ENCODE measurements at regions not wholly inside any gene's neighbourhood (a gene's known extent, or its start where the extent isn't known, plus 50 kb on each side); places are given as distances from the start of the nearest gene placed in this dataset.

DNA sequence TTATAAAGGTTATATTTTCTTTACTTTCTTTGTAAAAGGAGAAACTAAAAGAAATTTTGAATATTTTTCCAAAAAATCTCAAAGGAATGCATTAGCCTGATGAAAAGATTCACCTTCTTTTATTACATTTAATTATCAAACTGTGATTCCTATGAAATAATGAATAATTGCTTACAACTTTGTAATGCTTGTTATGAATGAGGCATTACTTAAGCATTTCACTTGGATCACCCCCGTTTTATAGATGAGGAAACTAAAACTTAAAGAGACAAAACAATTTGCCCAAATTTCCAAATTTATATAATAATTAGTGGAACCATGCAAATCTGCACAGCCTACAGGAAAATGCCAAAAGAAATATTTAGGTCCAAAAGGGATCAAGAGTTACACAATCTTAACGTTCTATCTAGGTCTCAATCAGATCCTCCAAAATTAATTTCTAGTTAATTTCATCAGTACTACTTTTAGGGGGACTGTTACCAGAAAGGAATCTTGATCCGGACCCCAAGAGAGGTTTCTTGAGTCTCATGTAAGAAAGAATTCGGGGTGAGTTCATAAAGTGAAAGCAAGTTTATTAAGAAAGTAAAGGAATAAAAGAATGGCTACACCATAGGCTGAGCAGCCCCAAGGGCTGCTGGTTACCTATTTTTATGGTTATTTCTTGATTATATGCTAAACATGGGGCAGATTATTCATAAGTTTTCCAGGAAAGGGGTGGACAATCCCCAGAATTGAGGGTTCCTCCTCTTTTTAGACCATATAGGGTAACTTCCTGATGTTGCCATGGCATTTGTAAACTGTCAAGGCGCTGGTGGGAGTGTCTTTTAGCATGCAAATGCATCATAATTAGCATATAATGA is 288.0 kb downstream of the ADGB start:
- DNase-seq (ENCODE audit: low spot score) = no peak

DNA sequence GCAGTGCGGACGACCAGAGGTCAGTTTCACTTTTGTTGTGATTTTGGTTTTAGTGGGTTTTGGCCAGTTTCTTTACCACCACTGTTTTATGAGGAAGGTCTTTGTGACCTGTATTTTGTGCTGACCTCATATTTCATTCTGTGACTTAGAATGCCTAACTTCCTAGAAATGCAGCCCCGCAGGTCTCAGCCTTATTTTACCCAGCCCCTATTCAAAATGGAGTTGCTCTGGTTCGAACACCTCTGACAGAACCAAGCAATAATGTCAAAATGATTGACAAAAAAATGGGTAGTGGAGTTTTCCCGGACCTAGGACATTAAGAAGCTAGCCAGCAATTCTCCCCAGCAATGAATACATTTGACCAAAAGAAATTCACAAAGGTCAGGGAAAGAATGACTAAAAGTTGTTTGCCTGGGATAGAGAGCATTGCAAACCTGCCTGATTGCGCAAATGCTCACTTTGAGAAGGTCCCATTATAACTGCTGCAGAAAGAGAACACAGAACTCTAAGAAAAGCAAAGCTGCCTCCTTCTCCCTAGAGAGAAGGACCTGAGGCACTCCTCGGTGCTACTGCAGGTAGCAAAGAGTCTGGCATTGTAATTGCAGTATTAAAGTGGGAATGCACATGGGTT is 288.8 kb downstream of the ADGB start:
- DNase-seq (ENCODE audit: low spot score) = no peak

DNA sequence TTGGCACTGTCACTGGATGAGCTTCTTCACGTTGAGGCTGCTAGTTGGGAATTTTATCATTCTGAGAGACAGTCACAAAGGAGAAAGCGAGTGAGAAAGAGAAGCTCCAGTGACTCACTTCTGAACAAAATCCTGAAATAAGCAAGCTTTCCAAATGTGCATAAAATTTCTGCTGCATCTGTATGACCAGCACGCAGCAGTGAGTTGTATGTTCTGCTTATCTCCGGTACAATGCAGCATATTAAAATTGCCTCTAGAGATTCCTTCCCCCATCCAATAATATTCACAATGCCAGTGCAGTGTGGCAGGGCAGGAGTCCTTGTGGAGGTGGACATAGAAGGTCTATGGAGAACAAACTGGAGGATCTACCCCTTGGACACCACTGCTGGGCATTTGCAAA is 290.5 kb downstream of the ADGB start:
- no peak for DNase-seq (ENCODE audit: low spot score)

DNA sequence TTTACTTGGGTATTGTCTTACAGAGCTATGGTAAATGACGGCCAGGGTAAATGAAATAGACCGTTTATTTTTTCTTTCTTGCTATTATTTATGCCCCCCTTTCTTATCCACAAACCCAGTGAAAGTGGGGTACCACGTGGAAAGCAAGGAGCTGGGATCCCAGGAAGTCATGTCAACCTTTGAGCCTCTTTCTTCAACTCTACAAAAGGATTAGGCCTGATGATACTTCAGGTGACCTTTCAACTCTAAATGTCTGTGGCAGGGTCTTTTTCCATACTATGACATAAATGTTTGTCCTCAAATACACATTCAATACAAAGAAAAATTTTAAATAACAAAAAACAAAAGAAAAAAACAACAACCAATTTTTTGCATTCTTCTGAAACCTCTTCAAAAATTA is 291.4 kb downstream of the ADGB start:
- no peak for DNase-seq (ENCODE audit: low spot score)

DNA sequence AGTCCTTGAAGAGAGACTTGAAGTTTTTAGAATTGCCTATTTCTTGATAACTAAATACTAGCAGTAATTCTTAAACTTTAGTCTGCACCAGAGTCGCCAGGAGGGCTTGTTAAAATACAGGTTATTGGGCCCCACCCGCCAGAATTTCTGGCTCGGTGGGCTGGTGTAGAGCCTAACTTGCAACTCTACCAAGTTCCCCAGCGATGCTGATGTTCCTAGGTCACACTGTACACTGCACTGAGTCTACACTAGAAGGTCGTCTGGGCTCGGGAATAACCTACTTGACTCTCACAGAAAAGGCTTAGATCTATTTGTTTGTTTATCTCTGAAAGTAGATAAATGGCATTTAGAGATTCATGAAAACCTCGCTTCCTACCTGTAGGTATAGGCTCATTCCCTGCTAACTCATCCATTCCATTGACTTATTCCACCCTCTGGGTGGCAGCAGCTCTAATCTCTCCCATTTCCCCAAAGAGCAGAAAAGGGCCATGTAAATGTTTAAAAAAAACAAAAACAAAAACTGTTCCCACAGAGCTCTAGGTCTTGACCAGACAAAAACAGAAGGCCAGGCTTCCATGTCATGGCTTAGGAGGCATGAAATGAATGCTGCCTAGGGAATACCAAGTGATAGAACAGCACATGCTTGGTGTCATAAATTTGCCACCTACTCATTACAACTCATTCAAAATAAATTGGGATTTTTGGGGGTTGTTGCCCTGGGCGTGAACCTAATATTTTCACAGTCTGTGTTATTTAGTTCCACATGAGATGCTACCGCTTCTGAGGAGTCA is 292.1 kb downstream of the ADGB start:
- DNase-seq (ENCODE audit: low spot score) = no peak

DNA sequence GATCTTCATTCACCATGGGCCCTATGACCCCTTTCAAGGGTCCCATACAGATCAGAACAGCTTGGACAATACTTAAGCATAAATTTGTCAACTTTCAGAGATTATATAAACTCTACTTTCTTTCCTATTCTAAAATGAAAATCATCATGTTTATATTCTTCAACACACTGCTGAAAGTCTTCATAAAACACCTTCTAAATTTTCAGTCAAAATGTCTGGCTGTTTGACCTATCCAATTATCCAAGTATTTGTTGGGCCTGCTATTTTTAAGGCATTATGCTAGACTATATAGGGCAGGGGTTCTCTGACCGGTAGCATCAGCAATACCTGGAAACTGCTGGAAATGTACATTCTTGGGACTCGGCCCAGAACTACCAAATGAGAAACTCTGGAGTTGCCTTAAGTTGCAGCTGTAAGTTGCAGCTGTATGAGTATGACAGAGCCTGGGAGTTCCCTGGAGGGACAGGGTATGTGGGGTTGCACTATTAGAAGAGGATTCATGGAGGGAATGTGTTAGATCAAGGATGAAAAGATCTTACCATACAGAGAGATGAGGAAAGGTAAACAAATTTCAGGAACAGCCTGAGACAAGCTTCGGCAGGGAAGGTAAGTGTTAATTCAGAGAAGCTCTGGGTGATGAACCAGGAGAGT is 293.0 kb downstream of the ADGB start:
- DNase-seq (ENCODE audit: low spot score) = no peak

DNA sequence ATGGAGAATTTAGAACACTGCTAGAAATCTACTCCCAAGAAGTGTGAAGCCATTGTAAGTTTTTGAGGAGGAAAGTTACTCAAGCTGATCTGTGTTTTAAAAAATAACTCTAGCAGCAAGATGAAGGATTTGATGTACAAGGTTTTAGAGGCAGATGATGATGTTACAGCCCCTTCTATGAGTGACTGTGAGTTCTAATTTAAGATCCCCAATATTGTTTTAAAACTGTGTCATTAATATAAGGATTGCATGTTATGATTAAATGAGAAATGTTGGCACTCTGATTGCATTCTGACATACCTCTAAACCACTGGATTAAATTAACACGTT is 293.5 kb downstream of the ADGB start:
- no peak for DNase-seq (ENCODE audit: low spot score)

GRCh38 chr6:146892613-146893401 is 294.0 kb downstream of the ADGB start:
- DNase-seq (ENCODE audit: low spot score) = no peak

DNA sequence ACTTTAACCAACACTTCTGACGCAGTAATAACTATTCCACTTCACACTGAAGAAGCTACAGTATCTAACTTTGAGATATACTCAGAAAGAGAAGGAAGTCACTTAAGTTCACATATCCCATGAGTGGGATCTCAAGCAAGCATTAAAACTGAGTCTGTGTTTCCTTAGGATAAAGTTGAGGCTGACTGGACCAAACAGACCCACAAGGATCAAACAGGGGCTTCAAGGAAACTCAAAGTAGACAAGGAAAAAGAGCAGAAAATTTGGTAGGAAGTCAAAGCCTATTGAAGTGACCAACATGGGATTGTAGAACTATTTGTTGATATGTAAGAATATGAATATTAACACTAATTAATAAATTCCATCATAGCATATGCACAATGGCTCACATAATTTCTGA is 294.9 kb downstream of the ADGB start:
- no peak for DNase-seq (ENCODE audit: low spot score)

DNA sequence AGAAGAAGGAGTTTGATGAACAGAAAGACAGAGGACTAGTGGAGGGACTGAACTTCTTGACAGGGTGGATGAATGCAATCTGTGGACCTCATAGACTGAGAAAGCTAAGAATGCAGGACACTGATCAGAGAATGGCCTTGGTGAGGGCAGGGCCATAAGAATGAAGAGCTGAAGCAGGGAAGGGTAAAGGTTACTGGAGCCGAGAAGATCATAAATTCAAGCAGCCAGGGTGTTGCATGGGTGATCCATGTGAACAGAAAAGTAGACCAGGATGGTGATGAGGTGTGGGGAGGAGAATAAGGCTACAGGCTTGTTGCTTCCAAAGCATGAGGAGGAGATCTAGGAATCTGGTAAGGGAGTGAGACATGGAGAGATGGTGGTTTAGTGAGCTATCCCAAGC is 295.9 kb downstream of the ADGB start:
- DNase-seq (ENCODE audit: low spot score) = no peak

- no peak for DNase-seq (ENCODE audit: low spot score)
Observed at GRCh38 chr6:146895101-146895771, 296.5 kb downstream of the ADGB start.

- no peak for DNase-seq (ENCODE audit: low spot score)
Observed at GRCh38 chr6:146895772-146896061, 296.9 kb downstream of the ADGB start.

- DNase-seq (ENCODE audit: low spot score) = no peak
Observed at GRCh38 chr6:146896062-146896813, 297.5 kb downstream of the ADGB start.

DNA sequence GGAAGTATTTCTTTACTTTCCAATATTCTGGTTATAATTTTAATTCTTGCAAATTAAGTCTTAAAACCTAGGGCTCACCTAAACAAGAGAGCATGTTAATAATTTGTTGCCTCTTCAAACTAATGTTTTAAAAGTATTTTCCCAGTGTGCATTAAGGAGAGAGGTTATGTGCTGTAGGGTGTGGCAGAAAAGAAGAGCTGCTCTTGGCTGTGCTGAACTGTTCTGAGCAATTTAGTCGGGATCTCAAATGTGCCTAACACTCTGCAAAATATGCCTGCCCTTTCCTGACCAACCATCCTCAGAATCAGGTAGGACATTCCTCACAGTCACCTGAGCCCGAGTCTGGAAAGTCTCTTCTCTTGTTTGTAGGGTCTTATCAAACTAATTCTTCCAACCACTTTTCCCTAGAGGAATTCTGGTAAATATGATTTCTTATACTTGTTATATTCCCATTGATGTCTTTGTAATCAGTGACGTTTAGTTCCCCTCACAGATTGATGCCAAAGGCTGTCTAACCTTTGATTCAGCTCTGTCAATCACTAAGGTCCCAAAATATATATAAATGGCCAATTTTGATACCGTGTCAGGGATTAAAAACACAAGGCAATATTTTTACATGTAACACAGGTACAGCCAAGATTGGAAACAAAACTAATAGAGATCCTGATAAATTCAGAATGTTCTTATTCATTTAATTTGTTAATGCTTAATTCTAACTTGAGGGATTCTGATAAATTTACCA is 298.4 kb downstream of the ADGB start:
- DNase-seq (ENCODE audit: low spot score) = no peak

DNA sequence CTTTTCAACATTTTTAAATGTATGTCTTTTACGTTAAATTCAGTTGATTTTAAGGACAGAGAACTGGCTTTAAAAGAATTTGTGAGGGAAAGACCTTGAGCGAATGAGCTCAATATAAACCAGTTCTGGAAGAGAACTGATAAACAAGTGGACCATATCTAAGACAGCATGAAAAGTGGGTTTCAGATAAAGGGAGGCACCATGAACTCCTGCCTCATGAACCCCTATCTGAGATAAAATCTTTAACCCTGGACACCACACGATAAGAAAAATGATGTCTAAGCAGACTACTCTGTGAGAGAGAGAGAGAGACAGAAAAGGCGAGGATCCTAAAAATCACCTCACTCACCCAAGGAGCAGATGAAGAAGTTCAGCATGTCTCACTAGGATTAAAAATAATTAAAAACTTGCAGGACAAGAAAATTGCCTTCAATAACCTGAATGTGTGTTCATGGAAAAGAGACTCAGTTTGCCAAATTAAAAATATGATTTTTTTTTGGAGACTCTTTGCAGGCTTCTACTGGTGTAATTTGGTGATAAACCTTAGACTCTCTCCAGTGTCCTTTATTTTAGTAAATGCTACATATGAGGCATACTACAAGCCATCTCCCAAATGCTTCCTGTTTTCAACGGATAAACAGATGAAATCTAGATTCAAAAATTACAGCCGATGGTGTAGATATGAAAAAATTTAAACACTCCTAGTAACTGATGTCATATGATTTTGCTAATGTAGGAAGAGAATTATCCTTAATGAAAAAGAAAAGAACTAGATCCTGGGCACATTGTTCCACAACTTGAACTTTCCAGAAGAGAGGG is 299.5 kb downstream of the ADGB start:
- DNase-seq (ENCODE audit: low spot score) = no peak

- no peak for DNase-seq (ENCODE audit: low spot score)
Observed at GRCh38 chr6:146898888-146899227, 300.1 kb downstream of the ADGB start.

GRCh38 chr6:146901940-146902816 is 302.0 kb upstream of the STXBP5 start:
- no peak for DNase-seq (ENCODE audit: low spot score)

DNA sequence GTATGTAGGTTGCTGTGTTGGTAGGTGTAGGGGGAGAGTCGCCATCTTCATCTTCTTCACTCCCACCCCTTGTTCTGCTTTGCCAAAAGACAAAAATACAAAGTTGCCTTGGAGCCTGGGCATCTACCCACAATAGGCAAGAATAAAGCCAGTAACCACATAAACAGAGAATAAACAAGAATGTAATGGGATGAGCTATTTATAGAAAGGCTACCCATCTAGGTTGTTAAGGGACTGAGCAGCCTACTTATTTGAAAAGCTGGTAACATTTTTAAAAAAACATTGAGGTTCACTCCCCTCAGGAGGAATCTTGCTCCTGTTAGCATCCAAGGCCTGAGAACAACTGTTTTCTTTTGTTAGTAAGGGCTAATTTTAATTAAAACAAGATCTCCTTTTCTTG is 301.4 kb upstream of the STXBP5 start:
- no peak for DNase-seq (ENCODE audit: low spot score)

Measured in pons (tissue), 1 donor.